B cell (primary cell): ENCODE measurements at regions not wholly inside any gene's neighbourhood (a gene's known extent, or its start where the extent isn't known, plus 50 kb on each side); places are given as distances from the start of the nearest gene placed in this dataset.

Source experiments
- ATAC-seq: fragments of 200-7000 bp; cut with Tn5 transposase; one replicate; pipeline ENCODE4 v1.10.0; 2021; ENCODE audit warnings: low read depth, mild to moderate bottlenecking, moderate number of reproducible peaks, moderate library complexity
- CTCF ChIA-PET: fragments of 350-600 bp; sonication (Branson Sonifier 250); formaldehyde crosslinking; loops from one replicate; lab custom pipeline; 2021; ENCODE audit warnings: antibody characterized with exemption, inconsistent platforms; lab: Charles Lee
- POLR2A ChIA-PET: fragments of 350-600 bp; sonication (Branson Sonifier 250); formaldehyde crosslinking; loops from one replicate; lab custom pipeline; 2021; ENCODE audit warnings: antibody characterized with exemption; lab: Charles Lee
- DNase-seq: peaks from one replicate; pipeline ENCODE4 v3.0.0; 2013
- H2AFZ ChIP-seq: 2 replicates; pipeline ENCODE4 v1.6.1; 2012; ENCODE audit warnings: mild to moderate bottlenecking, low read depth, low read length; ENCODE audit not compliant: insufficient read depth, poor library complexity, severe bottlenecking
- H3K27ac ChIP-seq, 2 donors: 1 replicate in 1 of 2; 2 replicates in 1 of 2; pipeline ENCODE4 v1.5.1; 2012 to 2013; ENCODE audit warnings: low read length in 2 of 2, mild to moderate bottlenecking in 2 of 2, moderate library complexity in 1 of 2
- H3K27me3 ChIP-seq, 4 experiments: fragments of 200-600 bp in 1 of 4; sonication (generic) in 1 of 4; replicated peaks in 1 of 4; 1 replicate in 2 of 4; 2 replicates in 2 of 4; pipeline versions ENCODE4 v1.6.1 to v1.7.0; 2013 to 2016; ENCODE audit warnings: low read length in 3 of 4, mild to moderate bottlenecking in 2 of 4, mixed read lengths in 1 of 4, moderate library complexity in 1 of 4; ENCODE audit not compliant: insufficient read depth in 4 of 4, control insufficient read depth in 3 of 4; ENCODE audit errors: control extremely low read depth in 1 of 4
- H3K36me3 ChIP-seq, 2 experiments: replicated peaks in 1 of 2; 1 replicate in 1 of 2; 2 replicates in 1 of 2; pipeline versions ENCODE4 v1.6.1 to v1.7.1; 2013; ENCODE audit warnings: low read length in 1 of 2; ENCODE audit not compliant: insufficient read depth in 2 of 2, control insufficient read depth in 1 of 2; ENCODE audit errors: control extremely low read depth in 1 of 2, extremely low read depth in 1 of 2
- H3K4me1 ChIP-seq, 2 donors: fragments of 200-600 bp in 1 of 2; sonication (generic) in 1 of 2; 1 replicate in 1 of 2; 2 replicates in 1 of 2; pipeline versions ENCODE4 v1.5.1 to v1.6.1; 2013 to 2017; ENCODE audit warnings: low read length in 2 of 2; ENCODE audit not compliant: control insufficient read depth in 2 of 2, insufficient read depth in 2 of 2
- H3K4me2 ChIP-seq: replicated peaks from 2 replicates; pipeline ENCODE3; 2012; ENCODE audit warnings: mild to moderate bottlenecking, low read depth, low read length; ENCODE audit not compliant: poor library complexity, severe bottlenecking
- H3K4me3 ChIP-seq, 5 experiments: fragments of 200-600 bp in 1 of 5; sonication (generic) in 1 of 5; 1 replicate in 3 of 5; 2 replicates in 2 of 5; pipeline versions ENCODE4 v1.5.1 to v1.7.0; 2011 to 2016; ENCODE audit warnings: low read length in 4 of 5, mild to moderate bottlenecking in 4 of 5, low read depth in 2 of 5, control low read depth in 1 of 5, moderate library complexity in 1 of 5; ENCODE audit not compliant: insufficient read depth in 1 of 5; ENCODE audit errors: control extremely low read depth in 1 of 5, extremely low read depth in 1 of 5
- H3K79me2 ChIP-seq: fragments of 200-600 bp; sonication (generic); one replicate; pipeline ENCODE4 v1.6.0; 2016; ENCODE audit warnings: low read length; ENCODE audit not compliant: control insufficient read depth, insufficient read depth
- H3K9ac ChIP-seq: fragments of 200-600 bp; sonication (generic); 2 replicates; pipeline ENCODE4 v1.6.1; 2017; ENCODE audit warnings: mild to moderate bottlenecking, low read length, moderate library complexity
- H3K9me3 ChIP-seq, 3 donors: one replicate each; pipeline versions ENCODE4 v1.6.1 to v1.7.1; 2013; ENCODE audit warnings: low read length in 2 of 3; ENCODE audit not compliant: control insufficient read depth in 2 of 3, insufficient read depth in 1 of 3; ENCODE audit errors: control extremely low read depth in 1 of 3
- H4K20me1 ChIP-seq: 2 replicates; pipeline ENCODE4 v1.6.0; 2012; ENCODE audit warnings: mild to moderate bottlenecking, low read length; ENCODE audit not compliant: insufficient read depth, control insufficient read depth, poor library complexity, severe bottlenecking
- H3K27ac Mint-ChIP-seq: one replicate; pipeline ENCODE4 v1.8.0; 2021; ENCODE audit warnings: mixed read lengths
- H3K27me3 Mint-ChIP-seq: one replicate; pipeline ENCODE4 v1.8.0; 2021; ENCODE audit warnings: mixed read lengths
- H3K4me1 Mint-ChIP-seq: one replicate; pipeline ENCODE4 v1.8.0; 2021; ENCODE audit warnings: mixed read lengths
- H3K4me3 Mint-ChIP-seq: one replicate; pipeline ENCODE4 v1.8.0; 2021; ENCODE audit warnings: mixed read lengths
- H3K9me3 Mint-ChIP-seq: one replicate; pipeline ENCODE4 v1.8.0; 2022; ENCODE audit warnings: mixed read lengths; ENCODE audit not compliant: insufficient read depth
- CTCF ChIP-seq: fragments of 200-600 bp; IDR thresholded peaks from one replicate; pipeline ENCODE4 v1.8.0; 2022; ENCODE audit warnings: antibody characterized with exemption, mild to moderate bottlenecking
- EZH2 ChIP-seq: IDR thresholded peaks from 2 replicates; pipeline ENCODE4 v1.6.1; 2012; ENCODE audit warnings: borderline replicate concordance, low read depth, mild to moderate bottlenecking, moderate library complexity, low read length; ENCODE audit not compliant: insufficient read depth, poor library complexity, severe bottlenecking
- WGBS: methylation state at CpG from one replicate; pipeline ENCODE4 v1.1.5; 2013; ENCODE audit warnings: missing lambda C conversion rate; ENCODE audit not compliant: insufficient coverage; 5-methylcytosine and 5-hydroxymethylcytosine counted together
- intact Hi-C: fragments of 100-400 bp; cut with micrococcal nuclease; formaldehyde crosslinking; loops from one replicate; pipeline ENCODE4 v1.10.0; 2022

- H3K27ac ChIP-seq, result no peak overlapping the region
- no peaks in the 10 kb centered on the region for H3K36me3 ChIP-seq
- H2AFZ ChIP-seq, result no peak overlapping the region
- no peak overlapping the region for H3K4me3 ChIP-seq
- no CpG with 5 or more reads among the region's 2 CpGs for WGBS
- no peak overlapping the region for H3K9ac ChIP-seq
- no peak for ATAC-seq
- H3K4me1 ChIP-seq, result no peaks in the 10 kb centered on the region
- H4K20me1 ChIP-seq, result no peaks in the 10 kb centered on the region
- H3K27ac Mint-ChIP-seq, result no peak overlapping the region
- peaks cover 5% of the 10 kb centered on the region for H3K9me3 Mint-ChIP-seq
- no peak for TF ChIP-seq CTCF
- no peak for TF ChIP-seq EZH2
- H3K79me2 ChIP-seq, result no peaks in the 10 kb centered on the region
- intact Hi-C loops, result no loop called here
- POLR2A ChIA-PET, result no interaction called here
- H3K9me3 ChIP-seq, result no peaks in the 10 kb centered on the region
- DNase-seq, result no peak
- no peaks in the 10 kb centered on the region for H3K4me1 Mint-ChIP-seq
- H3K4me3 Mint-ChIP-seq, result no peak overlapping the region
- CTCF ChIA-PET, result no interaction called here
- no peak overlapping the region for H3K4me2 ChIP-seq
- no peaks in the 10 kb centered on the region for H3K27me3 Mint-ChIP-seq
- no peaks in the 10 kb centered on the region for H3K27me3 ChIP-seq
Observed at GRCh38 chr10:85080934-85081333, 752.5 kb downstream of the CCSER2 start.

GRCh38 chr10:85098835-85099521 lies 770.6 kb downstream of the CCSER2 start:
- H3K27ac ChIP-seq, result no peak overlapping the region
- H3K9me3 ChIP-seq, result no peaks in the 10 kb centered on the region
- H3K36me3 ChIP-seq, result no peaks in the 10 kb centered on the region
- no peak overlapping the region for H3K4me2 ChIP-seq
- H3K4me3 Mint-ChIP-seq, result no peak overlapping the region
- H3K9me3 Mint-ChIP-seq, result peaks cover 2% of the 10 kb centered on the region
- no peak for ATAC-seq
- TF ChIP-seq EZH2 (no peak), CTCF (no peak)
- no peak overlapping the region for H3K4me3 ChIP-seq
- WGBS, result no CpG with 5 or more reads among the region's 3 CpGs
- POLR2A ChIA-PET, result no interaction called here
- no peak overlapping the region for H3K9ac ChIP-seq
- no peaks in the 10 kb centered on the region for H4K20me1 ChIP-seq
- no peaks in the 10 kb centered on the region for H3K27me3 Mint-ChIP-seq
- no peaks in the 10 kb centered on the region for H3K27me3 ChIP-seq
- CTCF ChIA-PET, result no interaction called here
- no peak overlapping the region for H3K27ac Mint-ChIP-seq
- intact Hi-C loops, result no loop called here
- no peak for DNase-seq
- no peaks in the 10 kb centered on the region for H3K4me1 Mint-ChIP-seq
- no peak overlapping the region for H2AFZ ChIP-seq
- no peaks in the 10 kb centered on the region for H3K79me2 ChIP-seq
- H3K4me1 ChIP-seq, result no peaks in the 10 kb centered on the region
